ENCODE measurements at regions not wholly inside any gene's neighbourhood (a gene's known extent, or its start where the extent isn't known, plus 50 kb on each side); places are given as distances from the start of the nearest gene placed in this dataset.

- Histone ChIP-seq H3K4me3 (ENCODE audit: low read depth in 2 of 2, low read length in 2 of 2) (no peak overlapping the region), H3K36me3 (ENCODE audit: control insufficient read depth, insufficient read depth, low read length) (no peaks in the 10 kb centered on the region)
Observed at GRCh38 chr12:13591059-13591458, 390.3 kb downstream of the GRIN2B start.

GRCh38 chr12:13588574-13588973 is 392.0 kb downstream of the EMP1 start:
- ChIA-PET CTCF (no interaction called here), POLR2A (no interaction called here)
- H3K4me3 ChIP-seq (ENCODE audit: low read depth in 2 of 2, low read length in 2 of 2), result no peak overlapping the region
- H3K36me3 ChIP-seq (ENCODE audit: control insufficient read depth, insufficient read depth, low read length), result no peaks in the 10 kb centered on the region
- in situ Hi-C loops (cut with HindIII; ENCODE audit: low pct_unique_long_range_greater_than_20kb, low sequenced_read_pairs), result no loop called here
- no peak for DNase-seq (ENCODE audit: low read depth, low spot score)
- no peaks in the 10 kb centered on the region for H3K4me1 ChIP-seq (ENCODE audit: control insufficient read depth, insufficient read depth, low read length)
- BruUV-seq (replicated peaks), result no TSS peak
- no peaks in the 10 kb centered on the region for H3K9me3 ChIP-seq (ENCODE audit: control insufficient read depth, insufficient read depth, low read depth, low read length)
- H3K27ac ChIP-seq (ENCODE audit: low read length), result no peak overlapping the region
- TF ChIP-seq SIN3A (IDR thresholded peaks at IDR 0.05; ENCODE audit: borderline replicate concordance, insufficient read depth, low read depth, low read length), result no peak
- TF ChIP-seq CTCF (IDR thresholded peaks at IDR 0.05), result no peak
- no peak for TF ChIP-seq POLR2AphosphoS5 (IDR thresholded peaks at IDR 0.05; ENCODE audit: low read depth, low read length)
- TF ChIP-seq REST (IDR thresholded peaks at IDR 0.05; ENCODE audit: insufficient read depth in 1 of 2, low read depth in 2 of 2, low read length in 1 of 2), result no peak
- no peak for TF ChIP-seq TCF7L2 (IDR thresholded peaks at IDR 0.05; ENCODE audit: low read depth, low read length)
- intact Hi-C loops (cut with micrococcal nuclease; ENCODE audit: unreplicated experiment), result no loop called here
- no peak for ATAC-seq
- H3K27me3 ChIP-seq (ENCODE audit: control insufficient read depth, insufficient read depth, low read length), result no peaks in the 10 kb centered on the region

More at GRCh38 chr12:13591059-13591458, 390.3 kb downstream of the GRIN2B start:
- POLR2A ChIA-PET, result no interaction called here
- Histone ChIP-seq H3K4me1 (ENCODE audit: control insufficient read depth, insufficient read depth, low read length) (no peaks in the 10 kb centered on the region), H3K9me3 (ENCODE audit: control insufficient read depth, insufficient read depth, low read depth, low read length) (no peaks in the 10 kb centered on the region), H3K27ac (ENCODE audit: low read length) (no peak overlapping the region), H3K27me3 (ENCODE audit: control insufficient read depth, insufficient read depth, low read length) (no peaks in the 10 kb centered on the region)
- TF ChIP-seq CTCF (IDR thresholded peaks at IDR 0.05) (no peak), TCF7L2 (IDR thresholded peaks at IDR 0.05; ENCODE audit: low read depth, low read length) (no peak), REST (IDR thresholded peaks at IDR 0.05; ENCODE audit: insufficient read depth in 1 of 2, low read depth in 2 of 2, low read length in 1 of 2) (no peak), SIN3A (IDR thresholded peaks at IDR 0.05; ENCODE audit: borderline replicate concordance, insufficient read depth, low read depth, low read length) (no peak), POLR2AphosphoS5 (IDR thresholded peaks at IDR 0.05; ENCODE audit: low read depth, low read length) (no peak)
- no TSS peak for BruUV-seq (replicated peaks)
- ATAC-seq (no peak), DNase-seq (ENCODE audit: low read depth, low spot score) (no peak)
- intact Hi-C loops (cut with micrococcal nuclease; ENCODE audit: unreplicated experiment) (no loop called here), in situ Hi-C loops (cut with HindIII; ENCODE audit: low pct_unique_long_range_greater_than_20kb, low sequenced_read_pairs) (no loop called here)
- CTCF ChIA-PET, result no interaction called here

Measured in Panc1 (cell line).